NCI-H1436 treated with DMSO at 0.1 percent for 48 hours (cell line): ENCODE measurements at regions not wholly inside any gene's neighbourhood (a gene's known extent, or its start where the extent isn't known, plus 50 kb on each side); places are given as distances from the start of the nearest gene placed in this dataset.
A peak's percentile ranks its signal among the peaks of the same experiment; 100 is the strongest.

Experiments
- DNase-seq: peaks from one replicate; lab custom pipeline; 2025; lab: John Stamatoyannopoulos, UW

GRCh38 chr2:236973343-236973980 lies 112.2 kb upstream of the COPS8 start:
- DNase-seq: no peak

- DNase-seq: no peak
Measured at GRCh38 chr2:236974148-236974547, 111.5 kb upstream of the COPS8 start.

- no peak for DNase-seq
Measured at GRCh38 chr2:236974752-236975151, 110.9 kb upstream of the COPS8 start.

- DNase-seq: no peak
Measured at GRCh38 chr2:236975766-236976165, 109.9 kb upstream of the COPS8 start.

GRCh38 chr2:236976266-236977062 lies 109.2 kb upstream of the COPS8 start:
- no peak for DNase-seq

- DNase-seq: no peak
Measured at GRCh38 chr2:236977063-236977851, 108.4 kb upstream of the COPS8 start.

- no peak for DNase-seq
Measured at GRCh38 chr2:236977852-236978398, 107.8 kb upstream of the COPS8 start.

GRCh38 chr2:236979664-236980063 lies 106.0 kb upstream of the COPS8 start:
- no peak for DNase-seq

- DNase-seq: no peak
Measured at GRCh38 chr2:236980961-236981360, 104.7 kb upstream of the COPS8 start.

GRCh38 chr2:236981701-236982485 lies 103.8 kb upstream of the COPS8 start:
- DNase-seq: no peak

- no peak for DNase-seq
Measured at GRCh38 chr2:236982693-236983455, 102.8 kb upstream of the COPS8 start.

- DNase-seq: no peak
Measured at GRCh38 chr2:236984046-236984445, 101.6 kb upstream of the COPS8 start.

- DNase-seq: no peak
Measured at GRCh38 chr2:236985761-236986339, 99.8 kb upstream of the COPS8 start.

- peak; percentile 69 for DNase-seq
Measured at GRCh38 chr2:236986524-236987330, 99.0 kb upstream of the COPS8 start.

GRCh38 chr2:236988216-236988615 lies 97.5 kb upstream of the COPS8 start:
- no peak for DNase-seq

GRCh38 chr2:236988690-236989624 lies 96.7 kb upstream of the COPS8 start:
- no peak for DNase-seq

GRCh38 chr2:236990552-236990951 lies 95.1 kb upstream of the COPS8 start:
- no peak for DNase-seq

- DNase-seq: no peak
Measured at GRCh38 chr2:236991874-236992273, 93.8 kb upstream of the COPS8 start.

GRCh38 chr2:236993286-236993685 lies 92.4 kb upstream of the COPS8 start:
- DNase-seq: no peak
